VCaP (cell line): ENCODE measurements at regions not wholly inside any gene's neighbourhood (a gene's known extent, or its start where the extent isn't known, plus 50 kb on each side); places are given as distances from the start of the nearest gene placed in this dataset.

Experiments
- H3K27ac ChIP-seq: fragments of 450-650 bp; 2 replicates; pipeline ENCODE4 v1.5.1; 2017
- CTCF ChIP-seq: fragments of 450-650 bp; conservative IDR thresholded peaks from 2 replicates; pipeline ENCODE4 v1.5.1; 2017; ENCODE audit warnings: mild to moderate bottlenecking, moderate library complexity

- no peak for TF ChIP-seq CTCF
- H3K27ac ChIP-seq: no peak overlapping the region
Measured at GRCh38 chr11:116693593-116694348, 79.0 kb downstream of the BUD13 start.

GRCh38 chr11:116693102-116693570 is 79.7 kb downstream of the BUD13 start:
- no peak overlapping the region for H3K27ac ChIP-seq
- TF ChIP-seq CTCF: no peak

GRCh38 chr11:116692318-116693101 is 80.3 kb downstream of the BUD13 start:
- no peak overlapping the region for H3K27ac ChIP-seq
- no peak for TF ChIP-seq CTCF

- peak; percentile 93 for TF ChIP-seq CTCF
- H3K27ac ChIP-seq: no peak overlapping the region
Measured at GRCh38 chr11:116691771-116692177, 81.0 kb downstream of the BUD13 start.

GRCh38 chr11:116690611-116691010 is 82.2 kb downstream of the BUD13 start:
- TF ChIP-seq CTCF: no peak
- H3K27ac ChIP-seq: no peak overlapping the region

- H3K27ac ChIP-seq: no peak overlapping the region
- TF ChIP-seq CTCF: no peak
Measured at GRCh38 chr11:116689413-116690127, 83.2 kb downstream of the BUD13 start.

- no peak overlapping the region for H3K27ac ChIP-seq
- no peak for TF ChIP-seq CTCF
Measured at GRCh38 chr11:116688202-116688540, 84.6 kb downstream of the BUD13 start.
